SK-N-SH (cell line): ENCODE measurements at regions not wholly inside any gene's neighbourhood (a gene's known extent, or its start where the extent isn't known, plus 50 kb on each side); places are given as distances from the start of the nearest gene placed in this dataset.

Experiments used
- CTCF ChIA-PET: fragments of 300-600, 350-600 bp; formaldehyde crosslinking; extraction: SDS; loops from one replicate; lab custom pipeline; 2021; lab: Yijun Ruan, JAX
- POLR2A ChIA-PET: fragments of 350-600 bp; sonication (Branson Sonifier 250); formaldehyde crosslinking; extraction: SDS; loops from one replicate; lab custom pipeline; 2020; ENCODE audit warnings: antibody characterized with exemption, inconsistent platforms; lab: Yijun Ruan, JAX
- DNase-seq: peaks from one replicate; pipeline ENCODE4 v3.0.0; 2012
- H2AFZ ChIP-seq: fragments of 200-600 bp; sonication (generic); 2 replicates; pipeline ENCODE4 v1.8.1; 2016; ENCODE audit warnings: antibody characterized with exemption, mild to moderate bottlenecking, low read depth
- H3F3A ChIP-seq: fragments of 200-600 bp; sonication (generic); replicated peaks from 2 replicates; pipeline ENCODE3; 2016; ENCODE audit warnings: antibody characterized with exemption, mild to moderate bottlenecking; ENCODE audit not compliant: insufficient read depth
- H3K27ac ChIP-seq, 2 experiments: fragments of 200-500 bp in 1 of 2; fragments of 200-600 bp in 1 of 2; sonication (Bioruptor generic) in 1 of 2; sonication (generic), shearing (Covaris generic) in 1 of 2; 2 replicates each; pipeline versions ENCODE4 v1.5.1 to v1.6.1; 2014 to 2016; ENCODE audit warnings: low read depth in 2 of 2, inconsistent platforms in 1 of 2, low read length in 1 of 2, mild to moderate bottlenecking in 1 of 2, mixed read lengths in 1 of 2
- H3K27me3 ChIP-seq: fragments of 200-600 bp; sonication (generic), shearing (Covaris generic); 2 replicates; pipeline ENCODE4 v1.6.1; 2016; ENCODE audit warnings: mixed run types; ENCODE audit not compliant: insufficient read depth
- H3K36me3 ChIP-seq, 2 experiments: fragments of 200-500 bp in 1 of 2; fragments of 200-600 bp in 1 of 2; sonication (Bioruptor generic) in 1 of 2; sonication (generic) in 1 of 2; replicated peaks in 1 of 2; 2 replicates each; pipeline versions ENCODE3 to v1.5.1; 2014 to 2016; ENCODE audit warnings: low read length in 1 of 2, mild to moderate bottlenecking in 1 of 2; ENCODE audit not compliant: insufficient read depth in 2 of 2, control insufficient read depth in 1 of 2
- H3K4me1 ChIP-seq, 2 experiments: fragments of 200-500 bp in 1 of 2; fragments of 200-600 bp in 1 of 2; sonication (Bioruptor generic) in 1 of 2; sonication (generic), shearing (Covaris generic) in 1 of 2; 2 replicates each; pipeline versions ENCODE4 v1.5.1 to v1.6.1; 2014 to 2016; ENCODE audit warnings: low read depth in 1 of 2, low read length in 1 of 2, mixed run types in 1 of 2; ENCODE audit not compliant: insufficient read depth in 2 of 2, control insufficient read depth in 1 of 2
- H3K4me2 ChIP-seq: fragments of 200-600 bp; sonication (generic), shearing (Covaris generic); 2 replicates; pipeline ENCODE4 v1.6.1; 2017; ENCODE audit warnings: mixed run types
- H3K4me3 ChIP-seq, 2 experiments: fragments of 200-500 bp in 1 of 2; fragments of 200-600 bp in 1 of 2; sonication (Bioruptor generic) in 1 of 2; sonication (generic), shearing (Covaris generic) in 1 of 2; 2 replicates each; pipeline versions ENCODE4 v1.5.1 to v1.8.1; 2014 to 2016; ENCODE audit warnings: low read depth in 2 of 2, inconsistent platforms in 1 of 2, low read length in 1 of 2, mild to moderate bottlenecking in 1 of 2, mixed read lengths in 1 of 2, moderate library complexity in 1 of 2
- H3K79me2 ChIP-seq: fragments of 200-600 bp; sonication (generic); 2 replicates; pipeline ENCODE4 v1.8.1; 2017; ENCODE audit warnings: mild to moderate bottlenecking; ENCODE audit not compliant: insufficient read depth
- H3K9ac ChIP-seq: fragments of 200-600 bp; sonication (generic); 2 replicates; pipeline ENCODE4 v1.6.1; 2017; ENCODE audit warnings: mixed run types
- H3K9me2 ChIP-seq: fragments of 200-600 bp; sonication (generic); 2 replicates; pipeline ENCODE4 v1.6.1; 2017; ENCODE audit warnings: mixed run types
- H3K9me3 ChIP-seq: fragments of 200-600 bp; sonication (generic); 2 replicates; pipeline ENCODE4 v1.6.1; 2017; ENCODE audit warnings: mixed run types, mild to moderate bottlenecking, moderate library complexity
- H4K20me1 ChIP-seq: fragments of 200-600 bp; sonication (generic); 2 replicates; pipeline ENCODE4 v1.6.1; 2017; ENCODE audit warnings: mild to moderate bottlenecking, mixed run types; ENCODE audit not compliant: insufficient read depth
- ELF1 ChIP-seq: IDR thresholded peaks from 2 replicates; pipeline ENCODE4 v1.4.0; 2012
- FOSL2 ChIP-seq: IDR thresholded peaks from 2 replicates; pipeline ENCODE4 v1.4.0; 2012; ENCODE audit warnings: low read depth, mild to moderate bottlenecking, moderate library complexity, borderline replicate concordance
- FOXJ3 ChIP-seq: sonication (generic); formaldehyde crosslinking; IDR thresholded peaks from 2 replicates; pipeline ENCODE4 v1.5.1; 2020; ENCODE audit warnings: mild to moderate bottlenecking, missing genetic modification reagents
- GATA2 ChIP-seq: sonication (generic); formaldehyde crosslinking; IDR thresholded peaks from 2 replicates; pipeline ENCODE4 v1.5.0; 2020; ENCODE audit warnings: mild to moderate bottlenecking, missing genetic modification reagents
- IRF3 ChIP-seq: fragments of 150-350 bp; IDR thresholded peaks from 2 replicates; pipeline ENCODE4 v1.6.1; 2016; ENCODE audit warnings: mild to moderate bottlenecking, low read depth, low read length
- MAX ChIP-seq: IDR thresholded peaks from 2 replicates; pipeline ENCODE4 v1.4.0; 2012; ENCODE audit warnings: low read depth
- MXI1 ChIP-seq: IDR thresholded peaks from 2 replicates; pipeline ENCODE4 v1.6.1; 2012; ENCODE audit warnings: mild to moderate bottlenecking, low read depth, low read length, improper control_type of control experiment
- RAD21 ChIP-seq: IDR thresholded peaks from 2 replicates; pipeline ENCODE4 v1.6.1; 2012; ENCODE audit warnings: mild to moderate bottlenecking, low read length
- RCOR1 ChIP-seq: fragments of 150-350 bp; IDR thresholded peaks from 2 replicates; pipeline ENCODE4 v1.6.1; 2017; ENCODE audit warnings: antibody characterized with exemption, low read length
- RFX5 ChIP-seq: IDR thresholded peaks from 2 replicates; pipeline ENCODE4 v1.6.1; 2012; ENCODE audit warnings: mild to moderate bottlenecking, improper control_type of control experiment, low read length
- SMC3 ChIP-seq: IDR thresholded peaks from 2 replicates; pipeline ENCODE4 v1.6.1; 2012; ENCODE audit warnings: low read depth, low read length, improper control_type of control experiment
- TEAD4 ChIP-seq: IDR thresholded peaks from 2 replicates; pipeline ENCODE4 v1.4.0; 2012; ENCODE audit warnings: mild to moderate bottlenecking, borderline replicate concordance; ENCODE audit not compliant: insufficient read depth
- USF1 ChIP-seq: IDR thresholded peaks from 2 replicates; pipeline ENCODE4 v1.4.0; 2012; ENCODE audit warnings: low read depth, borderline replicate concordance
- USF2 ChIP-seq: fragments of 150-350 bp; IDR thresholded peaks from 2 replicates; pipeline ENCODE4 v1.6.1; 2017; ENCODE audit warnings: antibody characterized with exemption, low read length, low read depth, borderline replicate concordance
- YY1 ChIP-seq: IDR thresholded peaks from 2 replicates; pipeline ENCODE4 v1.4.0; 2012; ENCODE audit warnings: low read depth, mild to moderate bottlenecking
- WGBS: methylation state at CpG from one replicate; pipeline ENCODE4 v1.1.6; 2017; ENCODE audit warnings: low lambda C conversion rate; 5-methylcytosine and 5-hydroxymethylcytosine counted together
- TF ChIP-seq, protein P1 (sequence below): IDR thresholded peaks from 2 replicates; pipeline ENCODE4; 2012
- TF ChIP-seq, protein P2 (sequence below): IDR thresholded peaks from 2 replicates; pipeline ENCODE4 v1.4.0; 2012; ENCODE audit warnings: low read depth, borderline replicate concordance

DNA sequence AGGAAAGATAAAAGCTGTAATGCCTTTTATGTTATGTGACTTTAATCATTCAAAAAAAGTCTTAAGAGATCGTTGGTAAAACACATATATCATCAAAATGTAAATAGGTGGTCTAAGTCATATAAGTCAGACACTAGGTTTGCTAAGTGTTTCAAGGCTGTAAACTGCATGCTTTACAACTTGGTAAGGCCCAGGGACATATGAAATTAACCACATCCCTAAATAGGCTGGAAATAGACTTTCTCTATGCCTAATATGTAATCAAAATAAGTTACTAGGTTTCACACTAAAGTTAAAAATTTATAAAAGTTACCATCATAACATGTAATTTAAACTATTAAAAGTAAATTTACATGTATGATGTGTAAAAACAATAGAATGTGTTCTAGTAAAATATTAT is 946.3 kb upstream of the LRATD1 start:
- no peaks in the 10 kb centered on the region for H4K20me1 ChIP-seq
- H3K4me2 ChIP-seq, result no peak overlapping the region
- no peaks in the 10 kb centered on the region for H3K4me1 ChIP-seq
- peaks cover 14% of the 10 kb centered on the region; the same call in 1 of the 2 replicates for H3K9me3 ChIP-seq
- DNase-seq, result no peak
- CTCF ChIA-PET, result no interaction called here
- no peak overlapping the region for H3K27ac ChIP-seq
- H3K27me3 ChIP-seq, result no peaks in the 10 kb centered on the region
- WGBS, result 16% methylated on average over 1 of the region's 1 CpG
- no peak overlapping the region for H2AFZ ChIP-seq
- H3K79me2 ChIP-seq, result no peaks in the 10 kb centered on the region
- POLR2A ChIA-PET, result no interaction called here
- no peaks in the 10 kb centered on the region for H3F3A ChIP-seq
- no peak overlapping the region for H3K9ac ChIP-seq
- TF ChIP-seq RCOR1 (no peak), MXI1 (no peak), YY1 (no peak), ELF1 (no peak), USF2 (no peak), IRF3 (no peak), SMC3 (no peak)
- H3K36me3 ChIP-seq, result no peaks in the 10 kb centered on the region
- no peak overlapping the region for H3K4me3 ChIP-seq
- no peaks in the 10 kb centered on the region for H3K9me2 ChIP-seq

DNA sequence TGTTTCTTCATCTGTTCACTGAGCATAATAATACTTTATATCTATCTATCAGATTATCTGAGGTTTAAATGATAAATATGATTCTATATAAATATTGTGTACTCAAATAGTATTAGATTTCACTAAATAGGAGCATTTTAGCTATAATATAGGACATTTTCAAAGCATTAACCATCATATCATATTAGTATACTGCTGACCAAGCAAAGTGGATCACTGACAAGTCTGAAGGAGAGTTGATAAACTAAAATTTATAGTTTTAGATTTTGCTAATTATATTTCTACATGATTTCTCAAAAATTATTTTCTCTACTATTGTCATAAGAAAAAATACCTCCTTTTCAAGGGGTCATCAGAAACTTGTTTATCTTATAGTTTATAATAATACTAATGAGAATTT is 937.8 kb upstream of the LRATD1 start:
- no peak overlapping the region for H3K4me2 ChIP-seq
- POLR2A ChIA-PET, result no interaction called here

More for the DNA sequence above, 937.8 kb upstream of the LRATD1 start:
- no peak for TF ChIP-seq GATA2 (CRISPR knock-in tag)
- no peak for TF ChIP-seq FOSL2
- TF ChIP-seq FOXJ3, result no peak
- TF ChIP-seq RFX5, result no peak
- TF ChIP-seq SMC3, result no peak
- TF ChIP-seq MAX, result no peak
- TF ChIP-seq, protein P1, sequence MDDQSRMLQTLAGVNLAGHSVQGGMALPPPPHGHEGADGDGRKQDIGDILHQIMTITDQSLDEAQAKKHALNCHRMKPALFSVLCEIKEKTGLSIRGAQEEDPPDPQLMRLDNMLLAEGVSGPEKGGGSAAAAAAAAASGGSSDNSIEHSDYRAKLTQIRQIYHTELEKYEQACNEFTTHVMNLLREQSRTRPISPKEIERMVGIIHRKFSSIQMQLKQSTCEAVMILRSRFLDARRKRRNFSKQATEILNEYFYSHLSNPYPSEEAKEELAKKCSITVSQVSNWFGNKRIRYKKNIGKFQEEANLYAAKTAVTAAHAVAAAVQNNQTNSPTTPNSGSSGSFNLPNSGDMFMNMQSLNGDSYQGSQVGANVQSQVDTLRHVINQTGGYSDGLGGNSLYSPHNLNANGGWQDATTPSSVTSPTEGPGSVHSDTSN, result no peak
- no peak for TF ChIP-seq ELF1
- no peak for TF ChIP-seq RAD21
- no peak for TF ChIP-seq MXI1
- no peak for TF ChIP-seq TEAD4
- TF ChIP-seq RCOR1, result no peak
- TF ChIP-seq, protein P2, sequence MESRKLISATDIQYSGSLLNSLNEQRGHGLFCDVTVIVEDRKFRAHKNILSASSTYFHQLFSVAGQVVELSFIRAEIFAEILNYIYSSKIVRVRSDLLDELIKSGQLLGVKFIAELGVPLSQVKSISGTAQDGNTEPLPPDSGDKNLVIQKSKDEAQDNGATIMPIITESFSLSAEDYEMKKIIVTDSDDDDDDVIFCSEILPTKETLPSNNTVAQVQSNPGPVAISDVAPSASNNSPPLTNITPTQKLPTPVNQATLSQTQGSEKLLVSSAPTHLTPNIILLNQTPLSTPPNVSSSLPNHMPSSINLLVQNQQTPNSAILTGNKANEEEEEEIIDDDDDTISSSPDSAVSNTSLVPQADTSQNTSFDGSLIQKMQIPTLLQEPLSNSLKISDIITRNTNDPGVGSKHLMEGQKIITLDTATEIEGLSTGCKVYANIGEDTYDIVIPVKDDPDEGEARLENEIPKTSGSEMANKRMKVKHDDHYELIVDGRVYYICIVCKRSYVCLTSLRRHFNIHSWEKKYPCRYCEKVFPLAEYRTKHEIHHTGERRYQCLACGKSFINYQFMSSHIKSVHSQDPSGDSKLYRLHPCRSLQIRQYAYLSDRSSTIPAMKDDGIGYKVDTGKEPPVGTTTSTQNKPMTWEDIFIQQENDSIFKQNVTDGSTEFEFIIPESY, result no peak
- TF ChIP-seq USF1, result no peak
- no peak for TF ChIP-seq IRF3
- CTCF ChIA-PET, result no interaction called here
- H3K27ac ChIP-seq, result no peak overlapping the region
- H3K4me1 ChIP-seq, result no peaks in the 10 kb centered on the region
- no peaks in the 10 kb centered on the region for H3K79me2 ChIP-seq
- no peak overlapping the region for H3K9ac ChIP-seq
- no peaks in the 10 kb centered on the region for H3F3A ChIP-seq
- no peak overlapping the region for H3K4me3 ChIP-seq
- no peaks in the 10 kb centered on the region for H3K36me3 ChIP-seq
- no peaks in the 10 kb centered on the region for H4K20me1 ChIP-seq
- H2AFZ ChIP-seq, result no peak overlapping the region
- no peak for DNase-seq
- no peaks in the 10 kb centered on the region for H3K9me3 ChIP-seq
- H3K27me3 ChIP-seq, result no peaks in the 10 kb centered on the region
- no peaks in the 10 kb centered on the region for H3K9me2 ChIP-seq
